Retinal pigment epithelial cell (primary cell): ENCODE measurements at regions not wholly inside any gene's neighbourhood (a gene's known extent, or its start where the extent isn't known, plus 50 kb on each side); places are given as distances from the start of the nearest gene placed in this dataset.

Source experiments
- DNase-seq: peaks from one replicate; pipeline ENCODE4 v3.0.0-alpha.2; 2010; ENCODE audit warnings: low read depth
- H3K4me3 ChIP-seq: 2 replicates; pipeline ENCODE4 v1.5.1; 2011; ENCODE audit warnings: mild to moderate bottlenecking, low read length, control low read depth, moderate library complexity
- TF ChIP-seq, protein P1 (sequence below): conservative IDR thresholded peaks from 2 replicates; pipeline ENCODE4 v1.5.1; 2011; ENCODE audit warnings: low read depth, low read length, control low read depth, inconsistent platforms

DNA sequence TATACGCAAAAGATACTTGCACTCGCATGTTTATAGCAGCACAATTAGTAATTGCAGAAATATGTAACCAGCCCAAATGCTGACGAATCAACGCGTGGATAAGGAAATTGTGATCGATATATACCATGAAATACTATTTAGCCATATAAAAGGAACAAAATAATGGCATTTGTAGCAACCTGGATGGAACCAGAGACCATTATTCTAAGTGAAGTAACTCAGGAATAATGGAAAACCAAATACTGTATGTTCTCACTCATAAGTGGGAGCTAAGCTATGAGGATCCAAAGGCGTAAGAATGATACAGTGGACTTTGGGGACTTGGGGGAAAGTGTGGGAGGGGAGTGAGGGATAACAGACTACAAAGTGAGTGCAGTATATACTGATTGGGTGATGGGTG is 1008.0 kb upstream of the CRIM1 start:
- no peak overlapping the region for H3K4me3 ChIP-seq
- no peak for DNase-seq
- TF ChIP-seq, protein P1, sequence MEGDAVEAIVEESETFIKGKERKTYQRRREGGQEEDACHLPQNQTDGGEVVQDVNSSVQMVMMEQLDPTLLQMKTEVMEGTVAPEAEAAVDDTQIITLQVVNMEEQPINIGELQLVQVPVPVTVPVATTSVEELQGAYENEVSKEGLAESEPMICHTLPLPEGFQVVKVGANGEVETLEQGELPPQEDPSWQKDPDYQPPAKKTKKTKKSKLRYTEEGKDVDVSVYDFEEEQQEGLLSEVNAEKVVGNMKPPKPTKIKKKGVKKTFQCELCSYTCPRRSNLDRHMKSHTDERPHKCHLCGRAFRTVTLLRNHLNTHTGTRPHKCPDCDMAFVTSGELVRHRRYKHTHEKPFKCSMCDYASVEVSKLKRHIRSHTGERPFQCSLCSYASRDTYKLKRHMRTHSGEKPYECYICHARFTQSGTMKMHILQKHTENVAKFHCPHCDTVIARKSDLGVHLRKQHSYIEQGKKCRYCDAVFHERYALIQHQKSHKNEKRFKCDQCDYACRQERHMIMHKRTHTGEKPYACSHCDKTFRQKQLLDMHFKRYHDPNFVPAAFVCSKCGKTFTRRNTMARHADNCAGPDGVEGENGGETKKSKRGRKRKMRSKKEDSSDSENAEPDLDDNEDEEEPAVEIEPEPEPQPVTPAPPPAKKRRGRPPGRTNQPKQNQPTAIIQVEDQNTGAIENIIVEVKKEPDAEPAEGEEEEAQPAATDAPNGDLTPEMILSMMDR = no peak

DNA sequence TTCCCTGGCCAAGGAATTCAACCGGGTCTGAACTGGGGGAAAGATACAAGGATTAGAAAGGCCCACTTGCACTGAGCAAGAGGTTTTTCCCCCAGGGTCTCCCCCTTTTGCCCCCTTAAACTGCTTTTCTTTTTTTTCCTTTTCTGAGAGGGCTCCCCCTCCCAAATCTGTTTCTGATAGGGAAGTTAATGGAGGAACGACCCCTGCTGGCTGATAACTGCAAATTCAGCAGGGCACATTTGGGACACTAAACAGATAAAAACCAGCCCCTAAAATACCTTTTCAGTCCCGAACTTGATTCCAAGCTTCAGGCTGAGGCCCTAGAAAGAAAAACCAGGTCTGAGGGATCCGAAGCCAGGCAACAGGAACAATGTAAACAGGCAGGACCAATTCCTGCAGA is 1012.4 kb upstream of the CRIM1 start:
- DNase-seq = no peak
- H3K4me3 ChIP-seq = no peak overlapping the region
- TF ChIP-seq, protein P1 = peak; percentile 30

DNA sequence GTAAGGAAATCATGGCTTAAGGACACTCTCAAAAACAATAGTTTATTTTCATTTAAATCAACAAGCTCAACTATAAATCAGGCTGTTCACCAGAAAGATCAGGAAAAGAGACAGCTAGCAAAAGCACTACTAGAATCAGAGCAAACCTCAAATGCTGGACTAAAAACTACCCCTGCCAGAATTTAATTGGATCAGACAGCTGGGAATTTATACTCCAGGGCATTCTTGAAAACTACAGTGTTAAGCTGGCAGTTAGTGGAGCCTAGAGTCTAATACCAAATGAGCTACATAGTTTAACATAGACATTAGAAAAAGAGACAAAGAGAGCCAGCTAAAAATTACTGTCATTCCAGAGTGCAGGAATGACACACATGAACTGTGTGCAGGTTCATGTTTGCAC is 1016.4 kb upstream of the CRIM1 start:
- H3K4me3 ChIP-seq = no peak overlapping the region
- TF ChIP-seq, protein P1 = no peak
- peak; percentile 82 for DNase-seq

DNA sequence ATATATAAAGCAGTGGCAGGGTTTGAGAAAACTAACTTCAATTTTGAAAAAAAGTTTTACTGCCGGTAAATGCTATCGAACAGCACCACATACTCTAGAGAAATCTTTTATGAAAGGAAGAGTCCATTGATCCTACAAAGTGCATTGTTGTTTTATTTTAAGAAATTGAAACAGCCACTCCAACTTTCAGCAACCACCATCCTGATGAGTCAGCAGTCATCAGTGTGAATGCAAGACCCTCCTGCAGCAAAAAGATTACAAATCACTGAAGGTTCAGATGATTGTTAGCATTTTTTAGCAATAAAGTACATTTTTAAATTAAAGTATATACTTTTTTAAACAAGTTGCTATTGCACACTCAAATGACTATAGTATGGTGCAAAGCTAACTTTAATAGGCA is 1017.7 kb upstream of the CRIM1 start:
- TF ChIP-seq, protein P1 = no peak
- DNase-seq = no peak
- no peak overlapping the region for H3K4me3 ChIP-seq

DNA sequence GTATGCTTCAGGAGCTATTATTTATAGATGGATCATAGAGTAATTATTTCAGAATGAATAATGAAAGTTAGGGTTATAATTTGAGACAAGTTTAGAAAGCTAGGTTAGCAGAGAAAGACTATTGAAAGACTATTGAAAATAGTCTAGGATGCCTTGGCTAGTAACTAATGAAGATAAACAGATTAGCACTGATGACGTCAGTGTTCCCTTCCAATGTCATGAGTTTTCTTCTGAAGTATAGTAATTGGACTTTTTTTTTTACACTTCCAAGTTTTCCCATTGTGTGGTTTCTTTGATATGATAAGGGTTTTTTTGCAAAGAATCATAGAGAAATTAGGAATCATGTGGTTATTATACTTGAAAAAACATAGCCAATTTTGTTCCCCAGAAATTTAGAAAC is 1041.5 kb upstream of the CRIM1 start:
- no peak overlapping the region for H3K4me3 ChIP-seq
- TF ChIP-seq, protein P1 = no peak
- peak; percentile 61 for DNase-seq

DNA sequence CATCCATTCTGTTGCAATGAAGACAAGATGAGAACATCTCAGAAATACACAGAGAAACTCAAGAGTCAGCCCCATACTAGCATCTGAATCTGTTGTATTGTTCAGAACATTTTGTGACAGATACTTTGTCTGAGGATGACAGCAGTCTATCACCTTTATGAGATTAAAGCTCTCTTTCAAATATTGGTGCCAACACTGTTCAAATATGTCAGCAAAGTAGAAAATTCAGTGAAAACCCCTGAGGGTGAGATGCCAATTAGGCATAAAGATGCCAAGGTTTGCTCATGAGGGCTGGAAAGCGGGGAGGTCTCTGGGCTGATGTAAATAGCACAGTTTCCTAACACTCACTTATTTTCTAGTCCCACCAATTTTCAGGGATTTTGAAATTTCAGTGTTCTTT is 1054.2 kb upstream of the CRIM1 start:
- TF ChIP-seq, protein P1 = no peak
- DNase-seq = no peak
- no peak overlapping the region for H3K4me3 ChIP-seq

- TF ChIP-seq, protein P1 = no peak
- H3K4me3 ChIP-seq = no peak overlapping the region
- DNase-seq = peak; percentile 99
Measured at GRCh38 chr2:35298493-35298892, 1057.1 kb upstream of the CRIM1 start.
